Left lung (tissue), 4 donors: ENCODE measurements at regions not wholly inside any gene's neighbourhood (a gene's known extent, or its start where the extent isn't known, plus 50 kb on each side); places are given as distances from the start of the nearest gene placed in this dataset.

Experiments used
- ATAC-seq: fragments of 200-7000 bp; cut with Tn5 transposase; one replicate; pipeline ENCODE4 v1.9.1; 2020; ENCODE audit warnings: moderate library complexity
- DNase-seq, 4 donors: peaks; one replicate each; pipeline ENCODE4 v3.0.0-alpha.2; 2013 to 2020
- H3K27ac ChIP-seq, 2 donors: fragments of 200-600 bp; sonication (generic) in 1 of 2; one replicate each; pipeline versions ENCODE4 v1.5.0 to v1.8.0; 2020 to 2021
- H3K27me3 ChIP-seq, 2 donors: fragments of 200-600 bp; sonication (generic) in 1 of 2; one replicate each; pipeline versions ENCODE4 v1.5.0 to v1.8.0; 2020 to 2021
- H3K36me3 ChIP-seq, 2 donors: fragments of 200-600 bp; sonication (generic) in 1 of 2; one replicate each; pipeline versions ENCODE4 v1.5.0 to v1.8.0; 2020 to 2021
- H3K4me1 ChIP-seq, 2 donors: fragments of 200-600 bp; one replicate each; pipeline ENCODE4 v1.8.0; 2021
- H3K4me3 ChIP-seq, 2 donors: fragments of 200-600 bp; sonication (generic) in 1 of 2; one replicate each; pipeline versions ENCODE4 v1.5.0 to v1.8.0; 2020 to 2021; ENCODE audit warnings: mild to moderate bottlenecking in 1 of 2
- H3K9me3 ChIP-seq, 2 donors: fragments of 200-600 bp; sonication (generic) in 1 of 2; one replicate each; pipeline versions ENCODE4 v1.5.0 to v1.8.0; 2020 to 2021
- CTCF ChIP-seq, 2 donors: fragments of 200-600 bp; sonication (generic) in 1 of 2; IDR thresholded peaks; one replicate each; pipeline versions ENCODE4 v1.5.0 to v1.8.0; 2021; ENCODE audit warnings: antibody characterized with exemption in 2 of 2
- intact Hi-C, 2 donors: fragments of 100-400 bp; cut with DNase I; formaldehyde crosslinking; loops; one replicate each; pipeline versions ENCODE4 v1.11.2 to v1.14.2; 2022
- donor health status: DM: no; HTN: yes; CAD: no.
- donor health status: DM: no; HTN: no; CAD: no.

GRCh38 chr4:60134099-60134498 is 1066.0 kb upstream of the ADGRL3 start:
- no peaks in the 10 kb centered on the region for H3K9me3 ChIP-seq
- TF ChIP-seq CTCF (IDR thresholded peaks at IDR 0.05): no peak
- ATAC-seq (no peak), DNase-seq (no peak)
- no peak overlapping the region for H3K27ac ChIP-seq
- no peaks in the 10 kb centered on the region for H3K36me3 ChIP-seq
- no peak overlapping the region for H3K4me3 ChIP-seq
- no peaks in the 10 kb centered on the region for H3K27me3 ChIP-seq
- H3K4me1 ChIP-seq: no peaks in the 10 kb centered on the region
- intact Hi-C loops: no loop called here

- Histone ChIP-seq H3K27me3 (no peaks in the 10 kb centered on the region), H3K9me3 (peaks cover 0 to 21% of the 10 kb centered on the region in 2 donors), H3K27ac (no peak overlapping the region), H3K4me3 (no peak overlapping the region), H3K36me3 (no peaks in the 10 kb centered on the region), H3K4me1 (no peaks in the 10 kb centered on the region)
- no peak for DNase-seq
- TF ChIP-seq CTCF (IDR thresholded peaks at IDR 0.05): no peak
- intact Hi-C loops: no loop called here
- ATAC-seq: no peak
Measured at GRCh38 chr4:60155088-60155487, 1045.0 kb upstream of the ADGRL3 start.

GRCh38 chr4:60173103-60173502 is 1027.0 kb upstream of the ADGRL3 start:
- no peaks in the 10 kb centered on the region for H3K36me3 ChIP-seq
- no peak overlapping the region for H3K4me3 ChIP-seq
- H3K9me3 ChIP-seq: peaks cover 0 to 9% of the 10 kb centered on the region in 2 donors
- no peak for TF ChIP-seq CTCF (IDR thresholded peaks at IDR 0.05)
- H3K27ac ChIP-seq: no peak overlapping the region
- no peaks in the 10 kb centered on the region for H3K4me1 ChIP-seq
- ATAC-seq (no peak), DNase-seq (no peak)
- intact Hi-C loops: no loop called here
- no peaks in the 10 kb centered on the region for H3K27me3 ChIP-seq

GRCh38 chr4:60173718-60174117 is 1026.4 kb upstream of the ADGRL3 start:
- H3K4me1 ChIP-seq: no peaks in the 10 kb centered on the region
- peaks cover 0 to 9% of the 10 kb centered on the region in 2 donors for H3K9me3 ChIP-seq
- no peaks in the 10 kb centered on the region for H3K36me3 ChIP-seq
- intact Hi-C loops: no loop called here
- H3K27ac ChIP-seq: no peak overlapping the region
- H3K4me3 ChIP-seq: no peak overlapping the region
- no peak for TF ChIP-seq CTCF (IDR thresholded peaks at IDR 0.05)
- no peak for DNase-seq
- H3K27me3 ChIP-seq: no peaks in the 10 kb centered on the region
- ATAC-seq: no peak

- no peak for TF ChIP-seq CTCF (IDR thresholded peaks at IDR 0.05)
Measured at GRCh38 chr4:60175241-60175640, 1024.9 kb upstream of the ADGRL3 start.

More at GRCh38 chr4:60175241-60175640, 1024.9 kb upstream of the ADGRL3 start:
- H3K4me3 ChIP-seq: no peak overlapping the region
- intact Hi-C loops: no loop called here
- no peaks in the 10 kb centered on the region for H3K4me1 ChIP-seq
- no peaks in the 10 kb centered on the region for H3K27me3 ChIP-seq
- DNase-seq (no peak), ATAC-seq (no peak)
- H3K9me3 ChIP-seq: peaks cover 0 to 9% of the 10 kb centered on the region in 2 donors
- H3K27ac ChIP-seq: no peak overlapping the region
- H3K36me3 ChIP-seq: no peaks in the 10 kb centered on the region
